NCI-H69 (cell line): ENCODE measurements at regions not wholly inside any gene's neighbourhood (a gene's known extent, or its start where the extent isn't known, plus 50 kb on each side); places are given as distances from the start of the nearest gene placed in this dataset.

Experiments used
- DNase-seq: peaks from one replicate; lab custom pipeline; 2025; lab: John Stamatoyannopoulos, UW

DNA sequence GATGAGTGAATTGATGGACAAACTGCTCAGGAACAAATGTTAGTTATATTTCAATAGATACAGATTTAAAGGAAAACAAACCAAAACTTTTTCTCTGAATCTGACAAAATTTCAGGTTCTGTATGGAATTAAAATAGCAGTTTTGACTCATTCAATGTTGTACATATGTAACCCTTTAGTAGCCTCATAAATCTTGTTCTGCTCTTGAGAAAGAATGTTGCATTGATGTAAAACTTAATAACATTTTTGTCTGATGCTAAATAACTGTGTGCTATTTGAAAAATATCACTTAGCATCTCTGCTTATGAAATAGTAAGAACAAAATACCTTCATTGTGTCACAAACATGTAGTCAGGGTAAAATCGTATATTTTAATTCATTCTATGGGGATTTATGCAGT lies 168.9 kb upstream of the NOVA1 start:
- DNase-seq, result no peak

DNA sequence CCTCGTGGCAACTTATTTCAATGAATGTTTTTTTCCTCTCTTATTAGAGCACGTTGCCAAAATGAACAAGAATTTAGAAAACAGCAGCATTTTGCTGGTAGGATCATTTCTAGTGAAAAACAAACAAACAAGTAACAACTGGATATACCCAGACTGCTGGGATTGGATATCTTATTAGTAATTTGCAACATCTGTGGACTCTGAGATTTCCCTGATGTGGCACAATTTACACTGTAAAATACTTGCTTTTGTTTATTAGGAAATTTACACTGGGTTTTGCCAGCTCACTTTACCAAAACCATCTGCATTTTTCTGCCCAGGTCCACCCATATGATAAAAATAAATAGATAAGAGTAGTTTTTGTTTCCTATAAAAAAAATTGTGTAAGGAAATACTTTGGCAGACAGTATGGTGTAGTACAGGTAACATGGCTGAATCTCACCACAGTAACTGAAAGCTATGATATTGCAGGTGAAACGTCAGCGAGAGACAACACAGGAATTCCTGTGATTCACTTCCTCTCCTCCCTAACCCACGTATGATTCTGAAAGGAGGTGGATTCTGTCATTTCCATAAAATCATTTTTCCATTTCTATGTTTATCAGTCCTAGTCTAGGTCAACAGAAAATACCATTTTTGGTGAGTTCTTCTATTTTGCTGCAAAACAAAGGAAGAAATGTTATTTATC lies 176.2 kb upstream of the NOVA1 start:
- no peak for DNase-seq

DNA sequence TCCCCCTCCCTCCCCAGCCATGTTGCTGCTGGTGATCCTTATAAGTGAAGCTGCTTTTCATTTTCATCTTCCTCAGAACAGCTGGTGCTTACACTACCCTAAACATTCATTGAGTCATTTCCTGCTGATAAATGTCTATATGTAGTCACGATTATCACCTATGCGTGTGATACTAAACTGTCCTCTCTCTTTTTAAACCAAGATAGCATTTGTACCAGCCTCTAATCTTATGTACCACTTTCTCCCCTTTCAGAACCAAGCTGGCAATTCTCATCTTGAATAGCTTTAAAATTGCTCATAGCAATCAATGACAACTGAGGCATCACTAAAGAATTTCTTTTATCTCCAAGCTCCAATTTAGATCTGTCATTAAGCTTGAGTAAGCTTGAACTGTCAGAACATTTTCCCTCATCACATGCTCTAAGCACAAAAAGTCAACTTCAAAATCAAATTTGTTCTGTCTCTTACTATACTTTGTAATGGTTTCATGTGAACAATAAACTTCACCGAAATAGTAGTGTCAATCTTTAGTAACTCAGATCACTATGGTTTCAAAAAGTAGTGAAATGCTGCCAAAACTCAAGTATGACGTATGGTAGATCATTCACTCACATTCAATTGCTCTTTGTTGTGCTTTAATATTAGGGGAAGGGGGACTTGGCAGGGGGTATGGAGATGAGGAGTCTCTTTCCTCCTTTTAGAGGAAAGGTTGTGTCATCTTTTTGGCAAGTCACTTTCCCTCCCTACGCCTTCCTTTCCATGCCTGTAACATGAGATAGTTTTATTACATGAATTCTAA lies 178.1 kb upstream of the NOVA1 start:
- peak; percentile 6 for DNase-seq

DNA sequence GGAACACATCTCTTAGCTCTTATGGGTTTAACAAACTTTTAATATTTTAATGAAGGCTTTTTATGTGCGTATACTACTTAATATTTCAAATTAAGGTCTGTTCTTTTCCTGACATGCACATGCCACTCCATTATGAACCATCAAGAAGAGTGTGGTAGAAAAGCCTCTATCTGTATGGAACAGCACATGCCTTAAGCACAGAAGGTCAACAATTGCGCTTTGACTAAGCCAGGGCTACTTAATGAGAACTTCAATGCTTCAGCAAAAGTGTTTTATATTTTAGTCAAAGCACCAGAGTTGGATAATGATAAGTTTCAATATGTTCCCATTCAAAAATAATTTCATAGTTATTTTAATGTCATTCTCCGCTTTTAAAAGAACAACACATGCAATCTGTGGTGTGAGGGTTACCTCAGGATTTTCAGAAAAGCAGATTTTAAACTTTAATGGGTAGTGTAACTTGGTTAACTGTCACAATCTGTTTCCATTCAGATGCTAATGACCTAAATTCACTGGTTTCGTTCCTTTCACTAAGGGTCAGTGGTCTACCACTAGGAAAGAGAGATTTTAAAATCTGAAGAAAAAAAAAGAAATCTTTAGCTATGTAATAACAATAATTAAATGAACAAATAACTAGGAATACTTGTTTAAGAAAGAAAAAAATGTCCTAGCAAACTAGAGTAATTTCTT lies 193.4 kb upstream of the NOVA1 start:
- DNase-seq, result no peak

DNA sequence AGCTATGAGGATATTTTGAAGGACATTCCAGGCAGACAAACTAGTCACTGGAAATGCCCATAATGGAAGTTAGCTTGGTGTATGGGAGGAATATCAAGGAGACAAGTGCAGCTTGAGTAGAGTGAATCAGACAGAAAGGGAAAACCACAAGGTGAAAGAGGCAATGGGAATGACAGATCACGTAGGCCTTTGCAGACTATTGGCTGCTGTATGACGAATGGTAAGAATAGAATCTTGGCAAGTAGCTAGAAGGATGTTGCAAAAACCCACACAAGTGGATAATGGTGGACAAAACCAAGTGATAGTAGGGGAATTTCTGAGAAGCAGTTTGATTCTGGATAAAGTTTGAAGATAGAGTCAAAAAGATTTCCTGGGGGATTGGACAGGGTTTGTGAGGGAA lies 196.9 kb upstream of the NOVA1 start:
- DNase-seq, result no peak

DNA sequence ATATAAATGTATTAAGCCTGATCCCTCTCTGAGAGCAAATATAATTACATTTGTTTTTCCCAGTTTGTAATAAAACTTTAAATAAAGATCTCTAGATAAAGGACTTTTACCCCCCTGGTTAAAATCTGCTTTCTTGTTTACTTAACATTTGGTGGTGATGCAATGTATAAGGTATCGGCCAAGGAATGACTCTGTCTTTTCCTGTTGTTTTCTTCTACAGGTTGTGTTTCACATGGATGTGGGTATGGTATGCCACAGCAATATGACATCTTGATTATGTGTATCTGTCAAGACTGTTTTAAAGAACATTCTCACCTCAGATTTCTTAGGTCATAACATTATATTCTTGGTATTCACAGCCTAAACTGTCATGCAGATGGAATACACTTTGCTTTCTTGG lies 210.6 kb upstream of the NOVA1 start:
- DNase-seq, result peak; percentile 29

DNA sequence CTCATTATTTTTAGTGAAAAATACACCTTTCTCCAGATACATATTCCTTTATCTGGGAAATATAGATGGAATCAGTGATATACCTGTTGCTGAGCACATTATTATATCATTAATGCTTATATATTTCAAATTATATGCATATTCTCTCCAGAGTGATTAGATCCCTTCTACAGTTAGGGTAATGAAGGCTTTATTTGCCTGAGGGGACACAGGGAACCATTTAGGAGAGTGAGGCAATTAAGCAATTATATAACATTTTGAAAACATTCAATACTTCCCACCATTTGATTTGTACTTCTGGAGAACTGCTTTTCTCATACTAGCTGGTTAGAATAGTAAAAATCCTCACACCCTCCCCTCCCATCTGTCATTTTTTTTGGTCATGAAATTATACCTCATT lies 212.8 kb upstream of the NOVA1 start:
- DNase-seq, result peak; percentile 86

DNA sequence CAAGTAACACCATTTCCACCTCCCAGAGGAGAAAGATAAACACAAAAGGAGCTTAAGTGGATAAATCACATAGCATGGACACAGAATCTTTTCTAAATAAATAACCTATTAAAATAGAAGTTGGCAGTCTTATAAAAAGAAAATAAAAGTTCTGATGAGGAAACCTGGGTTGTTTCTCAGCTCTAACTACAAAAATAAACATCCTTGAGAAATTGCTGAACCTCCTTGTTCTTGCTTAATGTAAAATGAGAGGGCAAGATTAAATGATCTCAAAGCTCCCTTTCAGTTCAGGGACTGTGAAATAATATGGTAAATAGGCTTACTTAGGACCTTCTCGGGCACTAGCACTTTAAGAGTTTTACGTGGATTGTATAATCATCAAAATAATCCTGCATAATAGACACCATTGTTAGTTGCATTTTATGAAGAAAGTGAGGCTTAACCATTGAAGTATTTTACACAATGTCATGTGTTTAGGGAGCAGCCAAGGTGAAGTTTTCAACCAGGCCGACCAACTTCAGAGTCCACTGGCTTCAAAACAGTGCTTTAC lies 214.0 kb upstream of the NOVA1 start:
- no peak for DNase-seq

DNA sequence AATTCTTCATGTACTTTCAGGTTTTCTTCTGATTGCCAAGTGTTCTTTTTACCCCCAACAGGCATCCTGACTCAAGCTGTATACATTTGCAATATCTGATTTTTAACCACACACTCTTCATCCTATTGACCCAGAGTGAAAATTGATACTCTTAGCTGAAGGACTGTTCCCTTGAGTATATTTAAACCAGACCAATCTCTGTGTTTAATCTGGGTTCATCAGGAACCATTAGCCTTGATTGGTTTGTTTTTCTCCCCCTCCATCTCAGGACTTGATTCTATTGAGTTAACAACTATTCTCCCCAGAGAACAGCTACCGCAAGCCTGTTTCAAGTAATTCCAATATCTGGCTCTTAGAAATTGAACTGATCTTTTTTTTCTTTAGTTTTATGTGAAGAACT lies 222.3 kb upstream of the NOVA1 start:
- peak; percentile 85 for DNase-seq

DNA sequence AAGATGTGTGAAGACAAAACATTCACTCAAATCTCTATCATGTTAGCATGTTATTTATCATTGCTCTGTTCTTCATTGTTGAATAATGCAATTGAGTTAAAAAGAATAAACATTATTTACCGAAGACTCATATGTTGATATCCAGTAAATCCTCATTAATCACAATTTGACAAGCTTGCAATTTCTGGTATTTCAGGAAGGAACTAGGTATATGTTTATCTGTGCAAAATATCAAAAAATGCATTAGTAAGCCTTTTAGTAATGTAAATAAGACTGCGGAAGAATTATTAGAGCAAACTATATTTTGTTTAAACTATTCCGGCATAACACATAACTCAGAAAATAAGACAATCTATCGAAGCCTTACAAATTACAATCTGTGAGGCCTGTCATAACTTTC lies 222.7 kb upstream of the NOVA1 start:
- DNase-seq, result no peak

DNA sequence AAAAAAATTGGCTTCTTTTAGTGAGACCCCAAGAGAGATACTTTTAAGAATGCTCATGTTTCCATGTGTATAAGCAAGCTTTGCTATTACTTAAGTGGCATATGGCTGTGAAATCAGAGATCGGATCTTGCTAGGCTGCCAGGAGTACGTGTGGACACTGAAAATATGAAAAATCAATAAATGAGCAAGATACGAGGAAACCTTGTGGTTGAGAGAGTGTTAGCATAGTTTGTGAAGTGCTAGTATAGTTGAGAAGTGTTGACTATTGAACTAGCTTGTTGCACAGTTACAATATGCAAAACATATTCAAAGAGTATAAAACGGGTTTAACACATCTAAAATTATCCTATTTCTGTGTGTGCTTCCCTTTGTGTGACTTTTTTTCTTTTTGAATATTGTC lies 230.9 kb upstream of the NOVA1 start:
- DNase-seq, result no peak

DNA sequence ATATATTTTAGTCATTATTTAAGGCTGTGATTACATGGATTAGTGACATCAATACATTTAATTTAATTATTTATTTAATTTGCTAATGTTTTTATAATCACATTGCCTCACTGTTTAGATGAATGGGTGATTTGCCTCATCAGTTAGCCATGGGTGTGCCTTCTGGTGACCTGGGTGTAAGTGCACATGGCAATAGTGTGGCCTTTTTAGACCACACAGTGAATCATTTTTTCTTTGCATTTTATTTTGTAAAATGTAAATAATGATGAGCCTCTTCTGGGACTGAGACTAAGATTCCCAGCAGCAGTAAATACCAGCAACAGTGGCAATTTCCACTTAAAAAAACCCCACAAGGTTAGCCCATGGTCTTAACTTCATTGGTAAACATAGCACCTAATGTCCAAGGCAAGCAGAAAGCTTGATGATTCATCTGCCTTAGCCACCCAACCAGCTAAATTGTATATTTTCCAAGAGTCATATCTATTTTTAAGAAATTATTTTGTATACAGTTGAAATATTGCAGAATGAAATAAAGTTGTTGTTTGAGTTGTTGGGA lies 235.9 kb upstream of the NOVA1 start:
- no peak for DNase-seq

DNA sequence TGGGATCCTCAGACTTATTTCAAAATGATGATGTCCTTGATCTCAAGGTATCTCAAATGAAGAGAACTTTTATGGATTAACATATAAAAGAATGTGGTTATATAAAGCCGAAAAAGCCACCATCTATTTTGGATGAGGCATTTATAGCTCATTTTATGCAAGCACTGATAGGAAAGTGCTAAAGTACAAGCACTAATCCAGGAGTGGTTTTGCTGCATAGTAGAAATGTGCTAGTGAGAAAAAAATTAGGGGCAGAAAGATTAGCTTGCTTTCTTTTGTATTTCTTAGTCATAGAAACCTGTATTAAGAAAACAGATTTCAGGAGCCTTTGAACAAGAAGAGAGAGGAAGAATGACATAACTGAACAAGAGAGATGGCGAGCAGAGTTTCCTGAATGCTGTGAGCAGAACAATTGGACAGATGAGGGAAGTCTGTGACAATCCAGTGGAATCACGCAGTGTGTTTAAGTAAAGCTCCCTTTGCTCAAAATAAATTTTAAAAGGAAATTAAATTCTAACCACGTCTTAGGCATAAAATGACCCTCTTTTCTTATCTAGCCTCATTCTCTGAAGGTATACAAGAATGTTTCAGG lies 238.2 kb upstream of the NOVA1 start:
- no peak for DNase-seq

DNA sequence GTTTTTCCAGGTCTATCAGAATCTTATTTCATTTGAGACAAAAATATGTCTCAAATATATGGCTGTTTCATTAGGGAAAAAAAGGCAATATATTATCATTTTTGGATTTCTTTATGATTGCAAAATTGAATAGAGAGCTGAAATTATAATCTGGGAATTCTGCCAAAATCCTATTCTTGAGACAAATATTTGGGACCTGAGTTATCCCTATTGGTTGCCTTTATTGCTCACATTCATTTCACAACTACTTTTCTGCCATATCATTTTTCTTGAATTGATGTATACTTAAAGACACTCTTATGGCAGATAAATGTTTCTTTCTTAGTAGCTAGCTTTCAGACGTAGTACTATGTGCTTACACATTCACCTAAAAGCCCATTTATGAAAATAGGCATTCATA lies 241.6 kb upstream of the NOVA1 start:
- DNase-seq, result peak; percentile 17

DNA sequence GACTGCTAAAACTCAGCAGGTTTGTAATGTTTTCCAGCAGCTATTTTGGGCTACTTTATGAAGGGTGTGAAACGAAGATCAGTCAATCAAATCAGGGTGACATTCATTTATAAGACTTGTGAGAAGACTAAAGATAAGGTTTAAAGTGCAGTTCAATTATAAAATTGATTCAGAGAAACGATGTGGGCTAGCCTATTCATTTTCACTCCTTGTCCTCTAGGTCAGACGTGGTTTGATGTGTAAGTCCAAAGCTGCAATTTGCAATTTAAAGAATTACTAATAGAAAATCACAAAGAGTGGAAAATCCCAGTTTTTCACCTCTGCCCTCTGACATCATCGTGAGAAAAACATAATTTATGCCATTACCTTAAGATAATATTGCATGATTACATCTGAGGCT lies 243.5 kb upstream of the NOVA1 start:
- peak; percentile 35 for DNase-seq

DNA sequence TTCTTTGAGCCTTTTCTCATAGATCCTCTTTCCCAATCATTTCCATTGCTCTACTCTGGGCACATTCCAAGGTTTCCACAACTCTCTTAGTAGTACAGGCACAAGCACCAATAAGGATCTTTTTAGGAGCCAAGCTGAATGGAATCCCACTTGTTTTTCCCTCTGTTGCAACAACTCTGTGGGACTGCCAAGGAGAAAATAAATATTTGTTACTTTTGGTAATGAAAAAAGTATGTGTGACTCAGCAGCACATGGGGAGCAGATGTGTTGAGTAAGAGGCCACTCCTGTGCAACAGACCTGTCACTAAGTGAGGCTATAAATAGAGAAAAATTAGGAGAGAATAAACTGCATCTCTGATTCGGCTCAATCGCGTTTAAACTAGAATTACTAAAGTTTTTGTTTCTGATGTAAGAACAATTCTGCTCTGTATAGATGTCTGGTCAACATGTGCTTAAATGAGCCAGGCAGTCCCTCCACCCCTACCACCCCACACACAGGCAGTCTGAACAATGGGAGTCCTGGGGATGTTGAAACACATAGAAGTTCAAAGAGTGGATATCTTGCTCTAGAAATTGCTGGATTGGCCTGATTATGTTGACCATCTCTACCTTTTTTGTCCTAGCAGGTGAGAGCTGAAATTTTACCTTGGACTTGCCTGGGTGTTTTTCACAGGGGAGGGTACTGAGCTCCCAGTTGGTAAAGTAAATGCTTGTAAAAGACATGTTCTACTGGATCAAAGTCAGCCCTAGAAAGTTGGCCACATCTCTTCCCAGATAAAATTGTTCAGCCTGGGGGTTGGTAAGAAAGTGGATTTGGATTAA lies 244.3 kb upstream of the NOVA1 start:
- DNase-seq, result peak; percentile 57

DNA sequence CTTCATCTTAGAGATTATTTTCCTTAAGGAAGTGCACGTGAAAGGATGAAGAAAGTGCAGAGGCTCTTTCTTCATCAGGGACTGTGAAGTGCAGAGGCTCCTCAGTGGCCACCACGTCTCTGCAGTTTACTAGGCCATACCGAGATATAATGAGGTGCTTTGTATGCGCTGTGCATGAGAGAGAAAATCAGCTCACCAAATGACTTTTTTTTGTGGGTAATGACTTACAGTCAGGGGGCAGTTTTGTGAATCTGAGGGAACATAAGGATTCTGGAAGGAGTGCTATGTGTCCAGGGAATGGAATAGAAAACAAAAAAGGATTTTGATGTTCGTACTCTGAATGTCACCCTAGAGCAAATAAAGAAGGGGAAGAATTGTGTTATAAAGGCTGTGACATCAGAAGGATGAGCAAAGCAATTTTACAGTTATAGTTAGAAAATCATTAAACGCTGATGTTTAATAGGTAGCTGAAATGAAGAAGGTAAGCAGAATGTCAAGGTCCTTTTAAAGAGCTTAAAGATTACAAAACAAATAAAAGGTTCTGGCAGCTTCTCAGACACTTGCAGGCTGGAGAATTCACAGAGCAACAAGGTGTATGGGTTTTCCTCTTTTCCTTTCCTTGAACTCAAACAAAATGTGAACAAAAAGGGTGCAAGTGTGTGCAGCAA lies 247.5 kb upstream of the NOVA1 start:
- DNase-seq, result no peak

DNA sequence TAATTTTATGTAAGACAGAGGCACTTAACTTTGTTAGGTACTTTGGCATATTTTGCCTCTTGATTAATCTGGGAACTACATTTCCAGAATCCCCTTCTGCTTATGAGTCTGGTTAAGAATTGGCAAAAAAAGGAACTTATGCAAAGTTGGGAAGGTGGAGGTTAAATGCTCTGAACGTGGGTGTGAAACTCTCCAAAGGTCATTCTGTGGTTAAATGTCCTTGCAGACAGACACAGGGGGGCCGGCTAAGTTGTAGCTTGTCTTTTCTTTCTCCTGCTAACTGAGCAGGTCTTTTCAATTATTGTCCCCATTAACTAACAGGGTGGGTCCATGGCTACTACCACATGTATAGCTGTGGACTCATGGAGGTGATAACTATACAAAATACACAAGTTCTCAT lies 248.6 kb upstream of the NOVA1 start:
- DNase-seq, result no peak

DNA sequence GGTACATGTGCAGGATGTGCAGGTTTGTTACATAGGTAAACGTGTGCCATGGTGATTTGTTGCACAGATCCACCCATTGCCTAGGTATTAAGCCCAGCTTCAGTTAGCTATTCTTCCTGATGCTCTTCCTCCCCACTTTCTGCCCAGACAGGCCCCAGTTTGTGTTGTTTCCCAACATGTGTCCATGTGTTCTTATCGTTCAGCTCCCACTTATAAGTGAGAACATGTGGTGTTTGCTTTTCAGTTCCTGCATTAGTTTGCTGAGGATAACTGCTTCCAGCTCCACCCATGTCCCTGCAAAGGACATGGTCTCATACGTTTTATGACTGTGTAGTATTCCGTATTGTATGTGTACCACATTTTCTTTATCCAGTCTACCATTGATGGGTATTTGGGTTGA lies 251.7 kb upstream of the NOVA1 start:
- peak; percentile 25 for DNase-seq

DNA sequence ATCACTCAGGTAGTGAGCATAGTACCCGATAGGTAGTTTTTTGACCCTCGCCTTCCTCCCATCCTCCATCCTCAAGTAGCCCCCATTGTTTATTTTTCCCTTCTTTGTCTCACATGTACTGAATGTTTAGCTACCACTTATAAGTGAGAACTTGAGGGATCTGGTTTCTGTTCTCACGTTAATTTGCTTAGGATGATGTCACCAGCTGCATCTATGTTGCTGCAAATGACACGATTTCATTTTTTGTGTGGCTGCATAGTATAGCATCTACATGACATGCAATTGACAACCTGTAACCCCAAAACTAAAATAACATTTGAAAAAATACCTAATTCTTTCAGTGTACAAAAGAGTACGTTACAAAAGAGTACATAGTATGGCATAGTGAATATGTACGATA lies 254.0 kb upstream of the NOVA1 start:
- DNase-seq, result no peak
